ENCODE measurements at regions not wholly inside any gene's neighbourhood (a gene's known extent, or its start where the extent isn't known, plus 50 kb on each side); places are given as distances from the start of the nearest gene placed in this dataset.
A peak's percentile ranks its signal among the peaks of the same experiment; 100 is the strongest.

DNA sequence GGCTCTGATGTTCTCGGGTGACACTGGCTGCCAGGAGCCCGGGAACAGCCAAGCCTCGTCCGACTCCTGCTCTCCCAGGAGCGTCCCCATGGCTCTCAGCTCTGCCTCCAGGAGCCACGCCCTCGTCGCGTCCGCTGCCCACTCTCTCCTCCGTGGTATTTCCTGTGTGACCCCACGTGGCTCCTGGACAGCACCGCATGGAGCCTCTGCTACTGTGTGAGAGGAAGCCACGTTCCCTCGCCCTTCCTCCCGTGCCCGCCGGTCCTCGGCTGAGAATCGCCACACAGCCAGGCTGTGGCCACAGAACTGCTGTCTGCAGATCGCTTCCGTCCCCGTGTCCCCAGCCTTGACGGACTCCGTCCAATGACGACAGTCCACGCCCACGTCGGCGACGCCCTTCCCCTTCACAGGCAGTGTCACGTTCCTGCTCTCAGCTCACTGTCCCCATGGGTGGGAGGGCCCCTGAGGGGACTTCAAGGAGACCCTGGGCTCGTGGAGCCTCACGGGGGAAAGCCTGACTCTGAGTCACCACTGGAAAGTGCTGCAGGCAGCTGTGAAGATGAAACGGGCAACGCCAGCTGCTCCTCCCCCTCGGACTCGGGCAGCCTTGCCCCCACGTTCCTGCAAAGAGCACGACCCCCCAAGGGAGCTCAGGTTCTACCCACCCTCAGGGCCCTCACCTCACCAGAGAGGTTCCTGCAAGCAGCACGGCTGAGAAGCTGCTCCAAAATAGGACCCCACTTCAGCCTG is 458.5 kb downstream of the BRD1 start:
- no peak for TF ChIP-seq CTCF (tag by site-specific recombination; IDR thresholded peaks at IDR 0.05)
- no peak for TF ChIP-seq ZNF311 (tag by site-specific recombination; IDR thresholded peaks at IDR 0.05; ENCODE audit: borderline replicate concordance)
- no peak for TF ChIP-seq SETDB1 (IDR thresholded peaks at IDR 0.05; ENCODE audit: insufficient read length, low read length)
- TF ChIP-seq, protein P1, sequence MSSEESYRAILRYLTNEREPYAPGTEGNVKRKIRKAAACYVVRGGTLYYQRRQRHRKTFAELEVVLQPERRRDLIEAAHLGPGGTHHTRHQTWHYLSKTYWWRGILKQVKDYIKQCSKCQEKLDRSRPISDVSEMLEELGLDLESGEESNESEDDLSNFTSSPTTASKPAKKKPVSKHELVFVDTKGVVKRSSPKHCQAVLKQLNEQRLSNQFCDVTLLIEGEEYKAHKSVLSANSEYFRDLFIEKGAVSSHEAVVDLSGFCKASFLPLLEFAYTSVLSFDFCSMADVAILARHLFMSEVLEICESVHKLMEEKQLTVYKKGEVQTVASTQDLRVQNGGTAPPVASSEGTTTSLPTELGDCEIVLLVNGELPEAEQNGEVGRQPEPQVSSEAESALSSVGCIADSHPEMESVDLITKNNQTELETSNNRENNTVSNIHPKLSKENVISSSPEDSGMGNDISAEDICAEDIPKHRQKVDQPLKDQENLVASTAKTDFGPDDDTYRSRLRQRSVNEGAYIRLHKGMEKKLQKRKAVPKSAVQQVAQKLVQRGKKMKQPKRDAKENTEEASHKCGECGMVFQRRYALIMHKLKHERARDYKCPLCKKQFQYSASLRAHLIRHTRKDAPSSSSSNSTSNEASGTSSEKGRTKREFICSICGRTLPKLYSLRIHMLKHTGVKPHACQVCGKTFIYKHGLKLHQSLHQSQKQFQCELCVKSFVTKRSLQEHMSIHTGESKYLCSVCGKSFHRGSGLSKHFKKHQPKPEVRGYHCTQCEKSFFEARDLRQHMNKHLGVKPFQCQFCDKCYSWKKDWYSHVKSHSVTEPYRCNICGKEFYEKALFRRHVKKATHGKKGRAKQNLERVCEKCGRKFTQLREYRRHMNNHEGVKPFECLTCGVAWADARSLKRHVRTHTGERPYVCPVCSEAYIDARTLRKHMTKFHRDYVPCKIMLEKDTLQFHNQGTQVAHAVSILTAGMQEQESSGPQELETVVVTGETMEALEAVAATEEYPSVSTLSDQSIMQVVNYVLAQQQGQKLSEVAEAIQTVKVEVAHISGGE (tag by site-specific recombination; conservative IDR thresholded peaks at IDR 0.05; ENCODE audit: low read depth): no peak; the same call in 1 of the 2 replicates
- TF ChIP-seq ZNF112 (tag by site-specific recombination; IDR thresholded peaks at IDR 0.05): no peak
- peak; percentile 56 for TF ChIP-seq SP7 (tag by site-specific recombination; IDR thresholded peaks at IDR 0.05)
- no peak for TF ChIP-seq ZNF10 (tag by site-specific recombination; IDR thresholded peaks at IDR 0.05)
- TF ChIP-seq ZNF580 (tag by site-specific recombination; IDR thresholded peaks at IDR 0.05): no peak
- no peak for TF ChIP-seq ELK4 (IDR thresholded peaks at IDR 0.05; ENCODE audit: borderline replicate concordance, low read depth, low read length)
